NCI-H128 (cell line): ENCODE measurements at regions not wholly inside any gene's neighbourhood (a gene's known extent, or its start where the extent isn't known, plus 50 kb on each side); places are given as distances from the start of the nearest gene placed in this dataset.

ENCODE experiments used
- DNase-seq: peaks from one replicate; lab custom pipeline; 2025; ENCODE audit not compliant: unreplicated experiment; lab: John Stamatoyannopoulos, UW

DNA sequence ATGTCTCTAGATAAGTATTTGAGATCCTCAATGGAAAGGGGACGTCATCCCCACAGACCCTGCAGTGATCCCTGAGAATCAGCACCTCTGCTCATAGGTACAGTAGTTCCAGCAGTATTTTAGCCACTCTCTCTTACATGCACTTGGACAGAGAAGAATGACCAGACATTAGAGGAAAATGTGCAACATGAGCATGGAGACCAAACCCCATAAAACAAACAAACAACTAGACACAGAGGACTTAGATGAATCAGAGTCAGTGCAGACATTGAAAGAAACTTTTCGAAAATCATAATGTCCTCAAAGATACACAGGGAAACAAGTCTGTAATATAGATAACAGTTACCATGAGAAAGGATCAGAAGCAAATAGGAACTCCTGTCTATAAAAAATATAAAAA is 108.2 kb downstream of the LYPLAL1 start:
- DNase-seq: no peak

DNA sequence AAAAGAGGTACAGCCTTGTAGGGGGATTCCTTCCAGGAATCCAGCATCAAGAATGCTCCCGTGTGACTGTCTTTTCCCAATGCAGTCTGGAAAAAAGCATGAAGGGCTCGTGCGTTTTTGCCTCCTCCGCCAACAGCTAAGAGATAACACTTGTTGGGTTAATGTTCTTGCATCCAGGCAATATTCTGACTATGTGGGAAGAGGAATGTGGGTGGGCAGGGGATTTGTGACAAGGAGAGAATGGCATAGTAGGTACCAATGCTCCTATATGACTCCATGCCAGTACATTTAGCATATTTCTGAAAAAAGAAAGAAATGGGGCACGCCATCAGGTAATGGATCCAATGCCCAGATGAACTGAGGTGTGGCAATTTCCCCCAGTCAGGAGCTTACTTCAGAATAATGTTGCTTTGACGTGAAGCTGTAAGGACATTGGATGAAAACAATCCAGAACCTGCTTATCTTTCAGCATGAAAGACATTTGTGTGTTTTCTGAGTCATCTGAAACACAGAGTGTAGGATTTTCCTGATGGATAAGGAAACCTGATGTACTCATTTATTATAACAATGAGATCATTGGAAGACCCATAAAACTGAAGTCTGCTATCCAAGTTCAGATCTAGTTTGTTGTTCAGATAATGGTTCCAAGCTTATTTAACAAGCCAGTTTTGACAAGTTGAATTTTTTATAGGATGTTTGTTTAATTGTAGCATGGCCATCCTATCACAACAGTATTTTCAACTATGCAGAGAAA is 105.5 kb downstream of the LYPLAL1 start:
- DNase-seq: no peak

DNA sequence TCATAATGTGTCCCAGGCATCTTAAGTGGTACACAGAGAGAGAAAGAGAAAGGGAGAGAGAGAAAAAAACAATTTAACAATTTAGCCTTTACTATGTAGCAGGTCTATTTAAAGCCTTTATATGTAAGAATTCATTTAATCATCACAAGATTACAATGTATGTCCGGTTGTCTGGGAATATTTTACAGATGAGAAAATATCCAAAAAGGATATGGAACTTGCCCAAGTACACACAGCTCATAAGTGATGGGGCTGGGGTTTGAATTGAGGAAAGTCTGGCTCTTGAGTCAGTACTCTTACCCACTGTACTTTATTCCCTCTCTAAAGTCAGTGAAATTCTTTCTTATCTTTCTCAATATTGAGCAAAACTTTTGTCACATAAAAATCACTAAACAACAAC is 104.6 kb downstream of the LYPLAL1 start:
- no peak for DNase-seq

DNA sequence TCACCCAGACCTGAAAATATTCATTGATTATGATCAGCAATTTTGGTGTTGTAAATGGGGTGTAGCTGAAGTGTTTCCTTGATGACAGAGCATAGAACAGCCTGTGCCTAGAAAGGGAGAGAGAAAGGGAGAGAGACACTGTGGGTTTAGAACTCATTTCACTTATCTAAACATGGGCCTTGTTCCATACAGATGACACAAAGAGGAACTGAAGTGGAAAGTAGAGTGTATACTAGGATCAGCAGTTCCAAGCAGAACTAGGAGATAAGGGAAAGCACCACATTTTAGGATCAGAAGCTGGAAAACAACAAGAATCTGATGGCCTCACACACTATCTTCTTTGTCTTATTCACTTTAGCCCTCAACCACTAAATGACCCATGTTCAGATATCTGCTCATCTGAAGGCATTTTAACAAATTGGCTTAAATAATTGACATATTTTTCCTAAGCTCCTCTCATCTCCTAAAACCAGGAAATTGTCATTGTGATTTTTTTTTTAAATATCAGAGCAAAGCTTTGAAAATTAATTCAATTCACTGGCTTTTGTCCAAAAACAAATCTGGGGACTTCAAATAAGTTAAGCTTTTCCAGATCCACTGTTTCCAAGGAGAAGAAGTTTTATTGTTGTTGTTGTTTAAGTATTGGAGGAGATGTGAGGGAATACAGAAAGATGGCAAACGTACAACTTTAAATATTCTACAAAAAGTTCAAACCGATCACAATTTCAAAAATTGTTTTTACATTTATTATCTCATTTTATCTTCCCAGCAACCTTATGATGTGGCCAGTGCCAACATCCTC is 103.8 kb downstream of the LYPLAL1 start:
- no peak for DNase-seq

DNA sequence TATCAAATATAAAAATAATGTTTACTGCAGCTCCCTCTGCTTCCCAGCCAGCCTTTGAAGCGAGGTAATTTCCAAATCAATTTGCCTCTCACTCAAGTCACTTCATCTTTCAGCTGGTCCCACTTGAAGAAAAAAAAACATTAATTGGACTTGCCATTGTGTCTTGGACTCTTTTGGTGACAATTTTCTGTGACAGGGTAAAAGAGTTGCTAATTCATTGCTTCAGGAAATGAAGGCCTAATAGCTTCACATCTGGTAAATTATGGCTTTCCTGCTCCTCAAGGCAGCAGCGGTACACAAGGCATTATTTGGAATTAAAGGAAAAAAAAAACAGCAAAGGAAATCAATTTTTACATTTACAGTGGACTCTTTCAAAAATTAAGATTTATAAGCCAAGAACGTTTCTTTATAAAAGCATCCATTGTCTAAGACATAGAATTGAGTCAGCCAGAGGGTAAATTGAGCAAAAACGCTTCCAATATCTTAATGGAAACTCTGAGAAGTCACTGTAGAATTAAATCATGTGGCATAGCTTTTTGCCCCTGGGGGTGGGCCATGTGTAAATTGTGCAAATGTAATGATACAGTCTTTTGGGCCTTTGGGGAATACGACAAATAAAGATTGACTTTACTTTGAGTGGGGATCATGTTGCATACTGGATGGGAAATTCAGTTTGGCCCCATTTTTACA is 102.5 kb downstream of the LYPLAL1 start:
- DNase-seq: no peak

DNA sequence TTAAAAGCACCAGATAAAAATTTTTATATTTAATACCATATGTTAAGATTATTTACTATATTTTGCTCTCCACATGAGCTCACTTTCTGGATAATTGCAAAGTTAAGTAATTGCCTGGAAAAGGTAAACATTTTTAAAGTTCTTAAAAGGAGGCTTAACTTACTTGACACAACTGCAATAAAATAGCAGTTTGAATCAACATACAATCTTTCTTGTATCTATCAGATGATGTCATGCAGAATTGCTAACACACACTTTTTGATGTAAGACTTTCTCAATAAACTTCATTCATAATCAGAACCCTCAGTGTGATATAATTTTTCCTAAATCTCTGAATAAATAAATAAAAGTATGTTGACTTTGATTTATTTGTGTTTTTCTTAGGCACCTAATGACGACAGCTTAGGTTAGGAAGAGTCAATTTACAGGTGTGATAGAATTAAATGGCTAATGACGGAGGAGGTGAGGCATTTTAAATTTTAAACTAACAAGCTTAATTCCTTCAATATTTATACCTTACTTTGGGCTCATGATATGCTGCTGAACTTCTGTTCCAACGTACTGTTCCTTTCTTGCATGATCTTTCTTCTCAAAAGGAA is 99.5 kb downstream of the LYPLAL1 start:
- DNase-seq: no peak

DNA sequence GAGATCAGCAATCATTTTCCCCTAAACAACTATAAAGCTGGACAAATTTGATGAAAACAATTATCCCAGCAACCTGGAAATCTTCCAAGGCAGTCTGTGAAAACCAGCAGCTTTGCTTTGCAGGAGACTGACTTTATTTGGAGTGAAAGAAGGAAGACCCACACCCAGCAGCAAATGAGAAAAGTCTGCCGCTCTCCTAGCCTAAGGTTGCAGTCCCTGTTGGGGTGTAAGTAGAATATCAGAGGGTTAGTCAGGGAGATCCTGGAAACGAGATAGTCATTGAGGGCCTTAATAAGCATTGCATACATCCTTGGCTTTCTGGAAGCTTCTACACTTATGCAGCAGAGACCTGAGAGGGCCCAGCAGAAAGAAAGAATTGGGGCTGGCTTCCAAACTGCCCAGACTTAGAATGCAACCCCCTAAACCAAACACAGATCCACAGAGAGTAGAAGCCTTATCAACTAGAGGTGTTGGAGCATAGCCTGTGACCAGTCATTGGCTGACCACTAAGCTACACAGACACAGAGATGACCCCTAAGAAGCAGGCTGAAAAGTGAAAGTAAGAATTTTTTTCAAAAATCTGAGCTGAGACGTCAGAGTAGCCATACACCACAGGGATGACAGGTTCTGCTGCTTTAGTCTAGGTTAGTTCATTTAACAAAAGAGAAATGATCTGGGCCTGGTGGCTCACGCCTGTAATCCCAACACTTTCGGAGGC is 98.3 kb downstream of the LYPLAL1 start:
- no peak for DNase-seq

DNA sequence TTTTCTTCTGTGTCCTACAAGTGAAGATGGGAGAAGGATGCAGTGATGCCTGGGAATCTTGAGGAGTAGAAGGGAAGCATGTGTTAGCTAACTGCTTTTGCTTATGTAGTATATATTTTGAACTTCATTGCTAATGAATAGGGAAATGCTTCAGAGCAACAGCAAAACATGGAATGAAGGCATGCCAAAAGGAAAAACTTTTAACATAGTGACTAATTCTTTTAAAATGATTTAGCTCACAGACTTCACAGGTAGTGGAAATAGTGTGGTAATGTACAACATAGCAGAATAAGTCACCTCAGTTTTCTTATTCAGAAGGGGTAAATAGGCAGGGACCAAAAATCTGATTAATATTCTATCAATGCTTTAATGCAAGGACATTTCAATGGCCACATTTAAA is 95.5 kb downstream of the LYPLAL1 start:
- DNase-seq: no peak

DNA sequence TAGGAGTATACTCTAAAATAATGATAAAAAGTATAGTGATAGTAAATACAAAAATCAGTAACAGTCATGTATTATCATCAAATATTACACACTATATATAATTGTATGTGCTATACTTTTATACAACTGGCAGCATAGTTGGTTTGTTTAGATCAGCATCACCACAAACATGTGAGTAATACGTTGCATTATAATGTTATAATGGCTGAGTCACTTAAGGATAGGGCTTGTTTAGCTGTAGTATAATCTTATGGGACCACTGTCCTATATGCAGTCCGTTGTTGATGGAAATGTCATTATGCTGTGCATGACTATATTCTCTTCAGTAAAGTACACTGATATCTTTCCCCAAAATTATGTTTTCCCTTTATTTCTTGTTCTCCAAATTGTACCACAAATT is 92.8 kb downstream of the LYPLAL1 start:
- DNase-seq: no peak

DNA sequence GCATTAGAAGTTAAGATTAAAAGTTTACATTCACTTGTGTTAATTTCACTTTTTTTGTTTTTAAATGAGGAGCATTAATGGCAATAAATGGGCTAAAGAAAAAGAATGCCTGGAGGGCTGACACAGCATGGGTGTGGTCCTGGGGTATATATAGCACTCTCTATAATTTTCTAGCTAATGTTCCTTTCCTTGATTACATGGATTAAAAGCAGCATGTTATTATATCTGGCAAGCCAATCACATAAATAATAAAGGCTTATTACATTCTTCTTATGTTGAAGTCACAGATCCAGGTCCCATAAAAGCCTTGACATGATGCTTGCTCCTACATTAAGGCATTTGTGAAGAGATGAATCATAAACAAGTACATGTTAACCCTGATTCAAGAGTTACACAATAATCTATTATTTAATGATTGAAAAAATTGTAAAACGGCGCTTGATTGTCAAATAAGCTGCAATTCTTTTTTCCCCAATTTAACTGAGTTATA is 91.4 kb downstream of the LYPLAL1 start:
- no peak for DNase-seq

DNA sequence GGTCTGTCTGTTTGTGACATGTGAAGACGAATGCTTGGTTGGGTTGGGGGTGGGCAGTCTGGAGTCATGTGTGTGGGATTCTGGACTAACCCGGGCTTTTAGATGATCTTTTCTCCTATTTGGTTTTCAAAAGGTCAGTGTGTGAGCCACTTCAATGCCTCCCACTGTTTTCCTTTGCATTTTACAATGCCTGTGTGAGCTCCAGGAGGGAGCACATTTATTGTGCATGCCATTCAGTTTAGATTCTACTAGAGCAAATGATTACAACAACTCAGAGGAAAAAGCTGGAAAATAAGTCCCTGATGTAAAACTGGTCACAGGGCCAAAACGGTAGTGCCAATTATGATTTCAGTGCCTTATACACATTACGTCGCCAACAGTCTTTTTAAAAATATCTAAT is 90.9 kb downstream of the LYPLAL1 start:
- DNase-seq: no peak
